ENCODE measurements at regions not wholly inside any gene's neighbourhood (a gene's known extent, or its start where the extent isn't known, plus 50 kb on each side); places are given as distances from the start of the nearest gene placed in this dataset.

- TF ChIP-seq YY1 (IDR thresholded peaks at IDR 0.05) (no peak), RAD21 (IDR thresholded peaks at IDR 0.05) (no peak)
- TF ChIP-seq, protein P1, sequence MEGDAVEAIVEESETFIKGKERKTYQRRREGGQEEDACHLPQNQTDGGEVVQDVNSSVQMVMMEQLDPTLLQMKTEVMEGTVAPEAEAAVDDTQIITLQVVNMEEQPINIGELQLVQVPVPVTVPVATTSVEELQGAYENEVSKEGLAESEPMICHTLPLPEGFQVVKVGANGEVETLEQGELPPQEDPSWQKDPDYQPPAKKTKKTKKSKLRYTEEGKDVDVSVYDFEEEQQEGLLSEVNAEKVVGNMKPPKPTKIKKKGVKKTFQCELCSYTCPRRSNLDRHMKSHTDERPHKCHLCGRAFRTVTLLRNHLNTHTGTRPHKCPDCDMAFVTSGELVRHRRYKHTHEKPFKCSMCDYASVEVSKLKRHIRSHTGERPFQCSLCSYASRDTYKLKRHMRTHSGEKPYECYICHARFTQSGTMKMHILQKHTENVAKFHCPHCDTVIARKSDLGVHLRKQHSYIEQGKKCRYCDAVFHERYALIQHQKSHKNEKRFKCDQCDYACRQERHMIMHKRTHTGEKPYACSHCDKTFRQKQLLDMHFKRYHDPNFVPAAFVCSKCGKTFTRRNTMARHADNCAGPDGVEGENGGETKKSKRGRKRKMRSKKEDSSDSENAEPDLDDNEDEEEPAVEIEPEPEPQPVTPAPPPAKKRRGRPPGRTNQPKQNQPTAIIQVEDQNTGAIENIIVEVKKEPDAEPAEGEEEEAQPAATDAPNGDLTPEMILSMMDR (IDR thresholded peaks at IDR 0.05; ENCODE audit: low read depth, low read length, missing input control): no peak
Observed at GRCh38 chr6:144662812-144663365, 377.8 kb downstream of the UTRN start.

All from liver (tissue), 3 donors.